WI38 (cell line): ENCODE measurements at regions not wholly inside any gene's neighbourhood (a gene's known extent, or its start where the extent isn't known, plus 50 kb on each side); places are given as distances from the start of the nearest gene placed in this dataset.
"Not testable (repeated sequence)": the region's sequence is repeated elsewhere in the genome, so short reads cannot be mapped to it uniquely, and the experiment has no call there.

ENCODE experiments used
- H3K4me3 ChIP-seq: 2 replicates; pipeline ENCODE4 v1.5.1; 2011; ENCODE audit warnings: low read depth, mild to moderate bottlenecking, control low read depth, low read length
- CTCF ChIP-seq: IDR thresholded peaks from 2 replicates; pipeline ENCODE4 v1.5.1; 2012; ENCODE audit warnings: low read depth, mild to moderate bottlenecking, control low read depth, low read length

- no peak for TF ChIP-seq CTCF
- no peak overlapping the region for H3K4me3 ChIP-seq
Measured at GRCh38 chr10:64765498-64765897, 1244.3 kb downstream of the REEP3 start.

GRCh38 chr10:64771253-64772050 lies 1250.3 kb downstream of the REEP3 start:
- H3K4me3 ChIP-seq, result no peak overlapping the region
- no peak for TF ChIP-seq CTCF

GRCh38 chr10:64773357-64773756 lies 1252.2 kb downstream of the REEP3 start:
- no peak overlapping the region for H3K4me3 ChIP-seq
- no peak for TF ChIP-seq CTCF

GRCh38 chr10:64784451-64784850 lies 1263.2 kb downstream of the REEP3 start:
- not testable (repeated sequence) for H3K4me3 ChIP-seq

GRCh38 chr10:64785816-64786215 lies 1264.6 kb downstream of the REEP3 start:
- no peak for TF ChIP-seq CTCF
- no peak overlapping the region for H3K4me3 ChIP-seq

- TF ChIP-seq CTCF, result no peak
Measured at GRCh38 chr10:64786989-64787388, 1265.8 kb downstream of the REEP3 start.

GRCh38 chr10:64795847-64796246 lies 1274.6 kb downstream of the REEP3 start:
- H3K4me3 ChIP-seq, result no peak overlapping the region
- no peak for TF ChIP-seq CTCF

More at GRCh38 chr10:64786989-64787388, 1265.8 kb downstream of the REEP3 start:
- H3K4me3 ChIP-seq, result no peak overlapping the region

- H3K4me3 ChIP-seq, result no peak overlapping the region
- TF ChIP-seq CTCF, result no peak
Measured at GRCh38 chr10:64798297-64798696, 1277.1 kb downstream of the REEP3 start.

- H3K4me3 ChIP-seq, result not testable (repeated sequence)
Measured at GRCh38 chr10:64808233-64808632, 1287.0 kb downstream of the REEP3 start.

- H3K4me3 ChIP-seq, result not testable (repeated sequence)
Measured at GRCh38 chr10:64810046-64810445, 1288.8 kb downstream of the REEP3 start.
